Right renal cortex interstitium (tissue), 3 donors: ENCODE measurements at regions not wholly inside any gene's neighbourhood (a gene's known extent, or its start where the extent isn't known, plus 50 kb on each side); places are given as distances from the start of the nearest gene placed in this dataset.
"Not testable (repeated sequence)": the region's sequence is repeated elsewhere in the genome, so short reads cannot be mapped to it uniquely, and the experiment has no call there.

Experiments
- DNase-seq, 3 donors: peaks; one replicate each; pipeline ENCODE4 v3.0.0-alpha.2; 2013; ENCODE audit warnings: low read depth in 3 of 3, low spot score in 2 of 3

DNA sequence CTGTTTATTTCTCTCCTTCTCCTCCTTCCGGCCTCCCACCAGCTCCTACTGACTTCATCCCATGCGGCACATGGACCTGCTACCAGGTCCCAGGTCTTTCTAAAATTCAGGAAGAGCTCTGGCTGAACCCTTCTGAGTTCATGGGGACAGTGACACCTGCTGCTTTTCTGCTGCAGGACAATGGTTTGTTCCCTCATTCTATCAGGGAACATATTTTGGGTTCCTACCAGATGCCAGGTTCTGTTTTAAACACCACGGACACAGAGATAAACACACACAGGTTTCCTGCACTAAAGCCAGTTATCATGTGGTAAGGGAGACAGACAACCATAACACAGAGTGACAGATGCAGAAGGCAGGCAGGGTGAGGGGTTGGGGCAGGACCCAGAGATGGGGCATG lies 114.0 kb upstream of the RAB4A start:
- no peak for DNase-seq

DNA sequence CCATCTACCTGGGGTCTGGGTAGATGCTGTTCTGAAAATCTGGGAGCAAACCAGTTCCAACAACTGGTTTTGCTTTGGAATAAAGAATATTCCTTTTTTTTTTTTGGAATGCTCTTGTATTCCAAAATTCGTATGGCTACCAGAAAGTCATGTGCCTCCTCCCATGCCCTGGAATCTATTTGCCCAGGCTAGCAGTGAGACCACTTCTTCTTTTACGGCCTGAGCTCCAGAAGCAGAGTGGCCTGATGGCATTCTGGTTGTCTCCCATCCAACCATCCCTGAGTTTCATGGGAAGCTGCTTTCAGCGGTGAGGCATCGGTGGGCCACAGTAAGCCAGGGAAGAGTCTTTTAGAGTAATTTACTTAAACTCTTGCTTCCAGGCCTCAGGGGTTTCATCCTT lies 113.4 kb upstream of the RAB4A start:
- no peak for DNase-seq

DNA sequence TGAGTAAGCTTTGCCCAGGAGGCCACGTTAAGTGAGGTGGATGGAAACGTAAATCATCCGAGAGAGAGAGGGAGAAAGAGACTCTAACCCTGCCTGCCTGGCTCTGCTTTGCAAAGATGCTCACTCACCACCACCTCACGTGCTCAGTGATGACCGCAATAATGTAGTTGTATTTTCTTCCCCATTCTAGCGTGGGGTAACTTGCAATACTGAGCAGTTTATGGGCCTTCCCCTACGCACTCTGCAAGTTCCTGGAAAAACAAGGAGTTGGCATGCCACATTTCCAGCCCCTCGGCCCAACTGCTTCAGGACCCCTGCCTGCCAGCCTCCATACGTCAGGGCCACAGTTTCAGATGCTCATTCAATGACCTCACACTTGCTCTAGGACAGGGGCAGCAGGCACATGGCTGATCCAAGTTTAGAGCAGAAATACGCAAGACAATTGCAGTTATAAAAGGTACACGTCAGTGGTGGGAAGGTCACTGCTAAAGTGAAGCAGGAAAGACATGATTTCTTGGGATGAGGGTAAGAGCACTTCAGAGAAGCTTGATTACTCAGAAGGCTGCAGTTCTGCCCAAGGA lies 112.5 kb upstream of the RAB4A start:
- no peak for DNase-seq

DNA sequence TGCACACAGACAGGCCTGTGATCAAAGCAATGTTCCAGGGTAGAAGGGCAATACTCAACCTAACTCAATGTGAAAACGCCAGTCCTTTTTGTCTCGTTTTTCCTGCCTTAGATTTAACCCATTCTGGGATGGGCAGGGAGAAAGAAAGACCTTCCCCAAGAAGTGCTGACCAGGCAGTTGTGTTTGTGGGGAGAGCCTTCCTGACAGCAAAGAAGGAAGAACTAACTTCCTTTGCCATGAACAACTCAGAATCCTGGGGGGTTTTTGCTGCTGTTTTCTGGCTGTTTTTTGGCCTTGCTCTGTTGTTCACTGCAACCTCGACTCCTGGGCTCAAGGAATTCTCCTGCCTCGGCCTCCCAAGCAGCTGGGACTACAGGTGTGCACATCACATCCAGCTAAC lies 112.0 kb upstream of the RAB4A start:
- no peak for DNase-seq

DNA sequence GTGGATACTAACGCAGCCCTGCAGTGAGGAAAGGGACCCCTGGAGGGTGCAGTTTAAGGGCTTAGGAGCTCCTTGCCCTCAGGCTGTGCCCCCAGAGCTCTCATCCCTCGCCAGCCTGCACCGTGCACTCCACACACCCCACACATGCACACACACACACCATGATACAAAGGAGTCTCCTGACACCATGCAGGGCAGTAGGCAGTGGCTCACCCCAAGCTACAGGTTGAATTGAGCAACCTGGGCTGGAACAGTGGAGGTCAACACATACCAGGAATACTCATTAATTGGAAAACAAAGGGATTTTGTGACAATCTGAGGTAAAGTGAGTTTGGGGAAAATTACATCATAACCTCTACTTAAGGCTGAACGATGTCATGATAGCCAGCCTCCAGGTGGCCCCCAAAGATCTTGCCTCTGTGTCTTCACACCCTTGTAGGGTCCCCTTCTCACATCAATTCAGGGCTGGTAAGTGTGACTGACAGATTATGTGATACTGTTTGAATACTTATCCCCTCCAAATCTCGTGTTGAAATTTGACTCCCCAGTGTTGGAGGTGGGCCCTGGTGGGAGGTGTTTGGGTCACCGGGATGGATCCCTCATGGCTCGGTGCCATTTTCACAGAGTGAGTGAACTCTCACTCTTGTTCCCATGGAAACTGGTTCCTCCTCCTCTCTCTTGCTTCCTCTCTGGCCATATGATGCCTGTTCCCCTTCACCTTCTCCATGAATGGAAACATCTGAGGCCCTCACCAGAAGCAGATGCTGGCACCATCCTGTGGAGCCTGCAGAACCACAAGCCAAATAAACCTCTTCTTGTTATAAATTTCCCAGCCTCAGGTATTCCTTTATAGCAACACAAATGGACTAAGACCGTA lies 111.0 kb upstream of the RAB4A start:
- no peak for DNase-seq

DNA sequence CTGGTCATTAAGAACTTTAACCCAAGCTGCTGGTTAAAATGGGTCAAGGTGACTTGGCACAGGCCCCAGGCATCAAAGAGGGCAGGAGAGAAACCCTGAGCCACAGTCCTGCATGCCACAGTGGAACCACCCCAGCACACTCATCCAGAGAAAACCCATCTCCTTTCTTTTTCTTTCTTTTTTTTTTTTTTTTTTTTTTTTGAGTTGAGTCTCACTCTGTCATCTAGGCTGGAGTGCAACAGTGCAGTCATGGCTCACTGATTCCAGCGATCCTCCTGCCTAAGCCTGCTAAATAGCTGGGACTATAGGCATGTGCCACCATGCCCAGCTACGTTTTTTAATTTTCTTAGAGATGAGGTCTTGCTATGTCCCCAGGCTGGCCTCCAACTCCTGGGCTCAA lies 109.2 kb upstream of the RAB4A start:
- no peak for DNase-seq

DNA sequence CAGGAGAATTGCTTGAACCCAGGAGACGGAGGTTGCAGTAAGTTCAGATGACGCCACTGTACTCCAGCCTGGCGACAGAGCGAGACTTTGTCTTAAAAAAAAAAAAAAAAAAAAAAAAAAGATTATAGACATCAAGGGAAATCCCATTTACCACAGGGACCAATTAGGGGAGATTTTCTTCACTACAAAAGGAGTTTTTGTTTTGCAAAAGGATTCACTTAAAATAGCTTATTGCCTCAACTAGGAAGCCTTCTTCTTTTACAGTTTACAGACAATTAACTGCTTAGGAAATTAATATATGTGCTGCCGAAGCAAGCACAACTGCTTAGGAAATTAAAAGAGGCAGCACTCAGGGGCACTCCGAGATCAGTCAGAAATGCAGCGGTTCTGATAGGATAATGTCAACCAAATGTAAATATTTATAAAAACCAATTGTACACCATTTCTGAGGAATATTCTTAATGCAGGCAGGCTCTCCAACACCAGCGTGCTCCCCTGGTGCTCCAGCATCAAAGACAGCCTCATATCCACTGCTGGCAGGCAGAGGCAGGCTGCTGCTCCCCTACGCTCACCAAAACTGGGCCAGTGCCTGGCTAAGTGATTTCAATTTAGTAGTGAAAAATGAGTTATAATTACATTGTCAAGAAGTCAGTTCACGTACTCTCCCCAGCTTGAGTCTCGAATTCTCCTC lies 107.9 kb upstream of the RAB4A start:
- DNase-seq: no peak

DNA sequence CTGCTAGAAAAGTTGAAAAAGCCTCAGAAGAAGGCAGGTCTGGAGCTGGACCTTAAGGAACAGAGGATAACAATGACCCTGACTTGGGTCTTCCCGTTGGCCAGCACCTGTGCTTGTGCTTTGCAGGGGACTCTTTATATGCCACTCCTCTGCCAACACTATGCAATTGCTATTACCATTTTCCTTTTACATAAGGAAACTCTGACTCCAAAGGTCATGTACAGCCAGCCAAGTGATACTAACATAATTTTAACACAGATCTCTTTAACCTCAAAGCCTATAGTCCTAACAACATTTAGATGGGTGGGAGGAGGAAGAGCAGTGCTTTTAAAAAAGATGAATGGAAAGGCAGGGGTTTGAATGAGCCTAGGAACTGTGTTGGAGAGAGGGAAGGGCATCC lies 106.6 kb upstream of the RAB4A start:
- no peak for DNase-seq

DNA sequence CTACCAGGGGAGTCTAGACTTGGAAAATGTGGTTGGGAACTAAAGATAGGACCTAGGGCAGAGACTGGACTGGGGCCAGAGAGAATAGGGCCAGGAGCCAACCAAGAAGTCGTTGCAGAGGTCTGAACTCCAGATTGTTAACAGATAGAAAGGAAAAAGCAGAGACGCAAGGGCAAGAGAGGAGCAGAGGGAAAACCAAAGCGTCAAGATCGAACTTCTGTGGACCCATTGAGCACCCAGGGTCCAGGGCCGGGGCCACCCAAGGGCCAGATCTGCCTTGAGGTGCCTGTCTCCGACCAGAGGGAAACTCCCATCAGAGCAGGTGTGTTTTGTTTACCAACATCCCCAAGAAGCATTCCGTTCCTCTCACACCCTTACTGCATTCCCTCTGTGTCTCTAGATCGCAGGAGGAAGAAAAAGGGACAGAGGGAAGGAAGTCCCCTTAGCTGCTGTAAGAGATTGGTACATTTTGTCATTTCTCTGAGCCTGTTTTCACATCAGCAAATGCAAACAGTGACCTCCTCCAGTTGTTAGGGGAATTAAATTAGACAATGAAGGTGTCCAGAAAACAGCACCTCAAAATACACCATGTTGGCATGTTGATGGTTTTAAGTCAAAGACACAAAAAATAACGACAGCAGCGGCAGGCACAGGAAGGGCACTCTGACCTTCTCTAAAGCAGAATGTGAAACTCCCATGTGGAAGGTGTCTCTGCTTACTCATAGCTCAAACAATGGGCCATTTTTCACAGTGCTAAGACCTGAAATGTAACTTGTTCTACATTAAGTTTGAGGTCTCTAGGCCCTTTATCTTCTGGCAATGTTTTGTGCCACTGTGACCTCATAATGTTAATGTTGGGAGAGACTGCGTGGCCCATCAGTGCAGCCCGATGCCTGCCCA lies 105.8 kb upstream of the RAB4A start:
- DNase-seq: no peak

DNA sequence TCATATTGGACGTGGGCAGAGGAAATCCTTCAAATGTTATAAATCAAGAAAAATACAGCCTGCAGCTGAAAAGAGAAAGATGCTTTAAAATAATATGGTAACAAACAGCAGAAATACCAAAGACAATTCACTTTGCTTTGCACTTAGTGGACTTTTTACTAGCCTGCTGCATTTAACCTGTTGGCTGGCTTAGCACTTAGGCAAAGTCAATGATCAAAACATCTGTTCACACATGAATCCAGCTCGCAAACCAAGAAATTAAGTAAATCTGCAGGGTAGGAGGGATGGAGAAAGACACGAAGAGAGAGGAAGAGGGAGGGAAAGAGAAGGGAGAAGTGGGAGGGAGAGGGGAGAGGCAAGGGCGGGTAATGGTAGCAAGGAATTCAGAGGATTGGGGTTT lies 103.6 kb upstream of the RAB4A start:
- DNase-seq: no peak

DNA sequence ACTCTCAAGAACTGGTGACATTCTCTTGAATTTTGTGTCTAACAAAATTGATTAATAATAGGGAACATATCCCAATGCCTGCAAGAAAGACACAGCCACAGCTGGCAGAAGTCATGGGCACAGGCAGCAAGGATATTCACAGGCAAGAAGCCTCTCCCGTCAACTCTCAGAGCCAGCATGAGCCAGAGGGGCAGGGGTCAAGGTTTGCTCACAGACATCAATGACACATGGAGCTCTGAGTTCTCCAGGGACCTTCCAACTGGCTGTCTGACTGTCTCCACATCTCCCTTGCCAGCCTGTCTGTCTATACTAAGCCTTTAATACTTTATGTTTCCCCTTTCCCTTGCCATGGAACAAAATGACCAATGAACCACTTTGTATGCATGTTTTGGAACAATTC lies 101.5 kb upstream of the RAB4A start:
- DNase-seq: no peak

DNA sequence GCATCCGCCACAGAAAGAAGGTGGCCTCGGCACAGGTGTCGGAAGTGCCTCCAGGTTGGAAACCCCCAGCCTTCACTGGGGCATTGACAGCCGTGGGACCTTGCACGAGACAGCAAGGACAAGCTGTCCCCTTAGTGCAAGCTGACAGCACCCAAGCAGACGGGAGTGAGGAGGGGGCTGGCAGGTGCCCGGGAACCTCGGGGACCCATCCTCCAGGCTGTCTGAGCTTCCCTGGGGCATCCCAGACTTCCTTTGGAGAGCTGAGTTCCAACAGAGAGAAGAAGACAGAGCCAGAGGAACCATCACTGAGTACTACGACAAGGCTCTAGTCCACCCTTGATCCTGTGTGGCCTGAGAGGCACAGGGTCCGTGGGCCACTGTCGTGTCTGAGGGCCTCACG lies 100.6 kb upstream of the RAB4A start:
- DNase-seq: no peak

DNA sequence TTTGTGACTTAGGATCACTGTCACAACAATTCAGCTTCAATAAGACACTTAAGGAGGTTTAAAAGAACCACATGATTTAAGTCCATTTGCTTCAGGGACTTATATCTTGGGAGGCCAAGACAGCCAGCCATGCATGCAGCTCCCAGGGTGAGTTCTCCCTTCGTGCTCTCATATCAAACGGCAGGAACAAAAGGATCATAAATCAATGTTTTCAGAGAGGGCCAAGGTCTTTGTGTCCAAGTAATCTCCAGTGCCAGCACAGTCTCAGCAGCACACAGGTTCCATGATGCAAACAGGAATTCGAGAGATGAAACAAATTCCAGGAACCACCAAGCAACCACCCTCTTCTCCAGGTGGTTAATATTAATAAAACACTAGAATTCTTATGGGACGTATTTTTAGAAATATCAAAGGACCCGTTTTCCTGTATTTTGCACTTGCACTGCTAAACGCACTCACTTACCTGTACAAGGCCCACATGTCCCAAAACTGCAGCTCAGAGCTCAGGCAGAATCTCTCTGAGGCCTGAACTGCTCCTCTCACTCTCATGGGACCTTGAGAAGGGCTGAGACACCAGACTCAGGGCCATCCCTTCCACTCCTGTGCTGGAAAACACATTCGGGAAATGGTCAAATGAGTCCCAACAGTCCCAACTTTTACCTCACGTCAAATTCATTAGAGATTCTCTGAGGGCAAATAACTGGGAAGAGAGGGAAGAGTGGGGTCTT lies 100.0 kb upstream of the RAB4A start:
- no peak for DNase-seq

DNA sequence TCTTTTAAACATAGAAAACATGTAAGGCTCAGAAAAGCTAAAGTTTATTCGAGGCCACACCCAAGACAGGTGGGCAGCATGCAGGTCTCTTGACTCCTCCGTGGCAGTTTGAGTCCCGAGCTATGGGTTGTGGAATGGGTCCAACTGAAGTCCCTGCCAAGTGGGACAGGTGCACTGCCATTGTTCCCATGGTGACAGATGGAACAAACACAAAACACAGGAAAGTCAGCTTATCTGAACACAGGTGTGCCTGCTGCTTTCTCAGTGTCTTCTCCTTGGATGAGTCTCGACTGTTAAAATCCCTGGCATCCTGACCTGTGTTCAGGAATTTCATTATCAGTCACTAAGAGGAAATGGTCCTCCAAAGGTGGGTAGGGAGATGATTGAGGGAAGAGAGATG lies 99.0 kb upstream of the RAB4A start:
- DNase-seq: no peak

DNA sequence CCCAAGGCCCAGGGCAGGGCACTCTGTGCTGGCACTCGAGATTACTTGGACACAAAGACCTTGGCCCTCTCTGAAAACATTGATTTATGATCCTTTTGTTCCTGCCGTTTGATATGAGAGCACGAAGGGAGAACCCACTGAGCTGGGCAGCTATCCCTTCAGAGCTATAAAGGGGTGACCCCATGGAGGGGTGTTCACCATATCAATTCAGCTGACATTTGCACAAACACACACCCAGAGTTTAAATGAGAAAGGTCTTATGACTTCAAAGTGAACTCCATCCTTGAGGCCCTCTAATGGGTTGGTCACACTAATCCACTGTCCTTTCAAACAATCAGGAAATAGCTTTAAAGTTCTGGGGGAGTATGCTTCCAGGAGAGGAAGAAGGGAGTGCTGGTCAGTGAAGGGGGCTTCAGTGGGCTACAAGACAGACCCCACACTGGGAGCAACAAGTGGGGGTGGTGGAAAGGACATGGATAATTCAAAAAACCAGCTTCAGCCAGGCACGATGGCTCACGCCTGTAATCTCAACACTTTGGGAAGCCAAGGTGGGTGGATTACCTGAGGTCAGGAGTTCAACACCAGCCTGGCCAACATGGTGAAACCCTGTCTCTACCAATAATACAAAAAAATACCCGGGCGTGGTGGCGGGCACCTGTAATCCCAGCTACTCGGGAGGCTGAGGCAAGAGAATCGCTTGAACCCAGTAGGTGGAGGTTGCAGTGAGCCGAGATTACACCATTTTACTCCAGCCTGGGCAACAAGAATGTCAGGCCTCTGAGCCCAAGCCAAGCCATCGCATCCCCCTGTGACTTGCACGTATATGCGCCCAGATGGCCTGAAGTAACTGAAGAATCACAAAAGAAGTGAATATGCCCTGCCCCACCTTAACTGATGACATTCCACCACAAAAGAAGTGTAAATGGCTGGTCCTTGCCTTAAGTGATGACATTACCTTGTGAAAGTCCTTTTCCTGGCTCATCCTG lies 97.1 kb upstream of the RAB4A start:
- DNase-seq: not testable (repeated sequence)

DNA sequence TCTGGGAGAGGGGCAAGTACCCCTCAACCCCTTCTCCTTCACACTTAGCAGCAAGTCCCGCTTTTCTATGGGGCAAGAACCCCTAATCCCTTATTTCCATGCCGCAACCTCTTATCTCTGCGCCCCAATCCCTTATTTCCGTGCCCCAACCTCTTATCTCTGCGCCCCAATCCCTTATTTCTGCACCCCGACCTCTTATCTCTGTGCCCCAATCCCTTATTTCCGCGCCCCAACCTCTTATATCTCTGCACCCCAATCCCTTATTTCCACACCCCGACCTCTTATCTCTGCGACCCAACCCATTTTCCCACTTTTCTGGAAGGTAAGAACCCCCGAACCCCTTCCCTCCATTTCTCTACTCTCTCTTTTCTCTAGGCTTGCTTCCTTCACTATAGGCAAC lies 95.6 kb upstream of the RAB4A start:
- not testable (repeated sequence) for DNase-seq

DNA sequence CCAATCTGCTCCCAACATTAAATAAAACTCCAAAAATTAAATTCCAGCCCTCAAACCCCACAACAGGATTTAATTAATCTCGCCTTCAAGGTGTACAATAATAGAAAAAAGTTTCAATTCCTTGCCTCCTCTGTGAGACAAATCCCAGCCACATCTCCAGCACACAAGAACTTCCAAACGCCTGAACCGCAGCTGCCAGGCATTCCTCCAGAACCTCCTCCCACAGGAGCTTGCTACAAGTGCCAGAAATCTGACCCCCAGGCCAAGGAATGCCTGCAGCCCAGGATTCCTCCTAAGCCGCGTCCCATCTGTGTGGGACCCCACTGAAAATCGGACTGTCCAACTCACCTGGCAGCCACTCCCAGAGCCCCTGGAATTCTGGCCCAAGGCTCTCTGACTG lies 94.5 kb upstream of the RAB4A start:
- DNase-seq: not testable (repeated sequence)

DNA sequence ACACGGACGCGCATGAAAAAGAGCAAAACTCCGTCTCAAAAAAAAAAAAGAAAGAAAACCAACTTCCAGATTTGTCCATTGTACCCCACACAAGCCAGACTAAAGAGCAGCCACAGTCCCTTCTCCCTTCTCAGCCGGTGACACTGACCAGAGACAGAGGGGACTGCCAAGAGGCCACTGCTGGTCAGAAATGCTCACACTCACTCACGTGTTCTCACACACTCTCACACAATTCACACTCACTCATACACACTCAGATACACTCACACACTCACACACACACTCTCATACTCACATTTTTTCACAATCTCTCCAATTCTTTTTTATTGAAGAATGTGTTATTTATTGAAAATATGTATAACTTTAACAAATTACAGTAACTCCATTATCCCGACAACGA lies 90.8 kb upstream of the RAB4A start:
- DNase-seq: no peak

DNA sequence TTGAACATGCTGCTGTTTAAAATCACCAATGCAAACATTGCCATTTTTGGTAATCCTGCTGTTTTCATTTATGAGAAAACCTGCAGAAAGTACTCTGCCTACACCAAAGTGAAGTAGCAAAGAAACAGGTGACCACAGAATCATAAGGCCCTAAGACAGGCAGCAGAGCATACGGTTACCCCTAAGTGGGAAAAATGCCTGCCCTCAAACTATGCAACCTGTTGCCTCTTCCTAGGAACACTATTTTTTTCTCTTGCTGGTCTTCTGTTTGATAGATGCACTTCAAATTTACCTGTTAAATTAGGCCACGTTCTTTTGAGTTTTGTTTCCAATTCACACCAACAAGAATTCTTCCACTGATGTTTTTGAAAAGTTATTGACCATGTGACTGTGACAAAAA lies 89.5 kb upstream of the RAB4A start:
- DNase-seq: no peak
